NCI-H82 treated with DMSO at 0.1 percent for 48 hours (cell line): ENCODE measurements at regions not wholly inside any gene's neighbourhood (a gene's known extent, or its start where the extent isn't known, plus 50 kb on each side); places are given as distances from the start of the nearest gene placed in this dataset.

Experiments used
- DNase-seq: peaks from one replicate; lab custom pipeline; 2025; ENCODE audit not compliant: unreplicated experiment; lab: John Stamatoyannopoulos, UW

DNA sequence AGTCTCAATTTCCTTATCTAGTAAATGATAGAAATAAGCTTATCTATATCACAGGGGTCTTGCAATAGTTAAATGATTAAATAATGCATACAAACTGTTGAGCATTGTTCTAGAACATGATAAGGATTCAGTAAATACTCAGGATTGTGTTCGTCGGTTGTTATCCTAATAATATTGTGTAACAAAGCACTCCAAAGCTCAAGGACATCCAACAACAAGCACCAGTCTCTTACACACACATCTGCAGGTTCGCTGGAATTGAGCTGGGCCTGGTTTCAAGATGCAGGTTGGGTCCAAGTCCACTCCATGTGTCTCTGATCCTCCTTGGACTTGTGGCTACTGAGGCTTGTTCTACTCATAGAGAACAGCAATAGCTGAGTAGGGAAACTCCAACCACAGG is 74.1 kb upstream of the MC3R start:
- no peak for DNase-seq

DNA sequence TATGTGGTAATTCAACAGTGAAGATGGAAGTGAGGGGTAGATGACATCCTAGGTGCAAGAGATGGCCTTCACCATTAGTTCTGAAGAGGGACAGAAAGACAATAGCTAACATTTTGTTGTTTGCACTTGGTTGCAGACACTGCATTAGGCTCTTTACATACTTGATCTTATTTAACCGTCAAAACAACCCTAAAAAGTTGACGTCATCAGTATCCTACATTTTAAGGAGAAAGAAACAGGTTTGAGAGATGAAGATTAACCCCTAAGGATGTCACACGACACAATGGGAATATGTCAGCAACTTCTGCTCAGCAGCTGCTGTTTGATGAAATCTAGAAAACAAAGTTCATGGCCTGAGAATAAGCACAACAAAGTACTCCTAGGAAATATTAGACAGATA is 72.6 kb upstream of the MC3R start:
- no peak for DNase-seq

DNA sequence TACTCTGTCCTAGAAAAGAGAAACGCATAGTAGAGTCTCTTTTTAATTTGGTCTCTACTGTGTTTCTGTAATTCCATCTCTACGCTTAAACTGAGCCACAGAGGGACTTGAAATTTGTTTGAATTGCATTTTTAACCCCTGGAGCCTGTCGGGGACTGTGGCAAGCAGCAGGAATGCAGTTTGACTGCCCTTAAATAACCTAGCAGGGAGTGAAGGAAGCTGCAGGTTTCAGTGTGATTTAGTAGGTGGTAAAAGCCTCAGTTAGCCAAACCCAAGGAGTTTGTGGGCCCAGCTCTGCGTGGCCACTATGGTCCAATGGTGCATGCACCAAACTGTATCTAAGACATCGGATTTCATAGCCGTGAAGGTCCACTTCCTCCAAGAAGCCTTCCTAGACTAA is 70.3 kb upstream of the MC3R start:
- no peak for DNase-seq

DNA sequence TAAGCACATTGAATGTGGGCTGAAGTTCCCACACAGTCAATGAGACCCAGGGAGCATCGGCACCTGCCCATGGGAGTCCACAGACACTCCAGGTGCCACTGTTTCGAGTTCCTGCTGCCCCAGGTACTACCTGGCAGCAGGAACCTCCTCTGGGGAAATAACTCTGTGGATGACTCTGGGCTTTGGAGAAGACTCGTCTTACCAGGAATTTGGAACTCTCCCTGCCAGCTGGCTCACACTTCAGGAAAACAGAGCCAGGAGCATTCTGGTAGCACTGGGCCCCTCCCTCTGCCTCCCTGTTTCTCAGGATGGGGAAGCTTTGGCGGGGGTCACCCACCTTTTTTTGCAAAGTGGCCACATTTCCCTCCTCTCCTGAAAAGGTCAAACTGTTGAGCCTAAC is 69.5 kb upstream of the MC3R start:
- DNase-seq: no peak

DNA sequence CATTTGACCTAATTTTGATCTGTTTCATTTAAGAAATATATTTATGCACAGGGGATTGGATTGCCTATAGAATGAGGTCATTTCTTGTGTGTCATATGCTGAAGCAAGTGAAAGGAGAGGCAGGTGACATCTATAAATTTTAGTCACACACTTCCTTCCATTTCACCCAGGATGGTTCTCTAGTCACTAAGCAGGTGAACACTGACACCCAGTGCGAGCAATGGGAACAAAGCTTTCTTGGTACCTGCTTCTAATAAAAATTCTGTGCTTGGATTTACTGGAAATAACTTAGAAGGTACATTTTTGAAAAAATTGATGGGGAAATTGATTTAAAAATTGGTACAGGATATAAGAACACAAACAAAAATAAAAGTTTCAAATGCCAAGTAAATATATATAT is 66.9 kb upstream of the MC3R start:
- no peak for DNase-seq

DNA sequence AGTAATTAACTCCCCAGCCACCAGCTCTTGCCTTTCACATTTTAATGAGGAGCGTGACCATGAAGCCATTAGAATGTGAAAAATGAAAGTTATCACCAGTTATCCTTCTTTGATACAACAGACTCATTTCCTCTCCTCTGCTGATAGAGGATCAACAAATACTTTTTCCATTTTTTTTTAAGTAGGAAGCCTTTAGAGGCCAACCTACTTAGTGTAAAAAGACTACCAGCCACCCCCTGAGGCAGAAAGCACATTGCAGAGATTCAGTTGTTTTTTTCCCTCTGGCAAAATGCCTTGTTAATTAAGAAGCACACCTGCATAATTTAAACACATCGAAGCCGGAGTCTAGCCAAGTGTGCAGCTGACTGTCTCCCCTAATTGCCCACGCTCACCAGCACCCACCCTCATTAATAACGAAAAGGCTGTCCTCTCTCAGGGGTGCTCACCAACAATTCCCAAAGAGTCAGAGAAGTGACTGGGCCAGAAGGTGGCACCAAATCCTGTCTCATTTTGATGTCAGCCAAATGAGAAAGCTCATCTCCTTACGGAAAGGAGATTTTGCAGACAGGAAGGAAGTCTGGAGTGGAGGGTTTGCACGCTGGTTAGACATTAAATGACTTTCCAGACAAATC is 60.9 kb upstream of the MC3R start:
- peak; percentile 29 for DNase-seq

DNA sequence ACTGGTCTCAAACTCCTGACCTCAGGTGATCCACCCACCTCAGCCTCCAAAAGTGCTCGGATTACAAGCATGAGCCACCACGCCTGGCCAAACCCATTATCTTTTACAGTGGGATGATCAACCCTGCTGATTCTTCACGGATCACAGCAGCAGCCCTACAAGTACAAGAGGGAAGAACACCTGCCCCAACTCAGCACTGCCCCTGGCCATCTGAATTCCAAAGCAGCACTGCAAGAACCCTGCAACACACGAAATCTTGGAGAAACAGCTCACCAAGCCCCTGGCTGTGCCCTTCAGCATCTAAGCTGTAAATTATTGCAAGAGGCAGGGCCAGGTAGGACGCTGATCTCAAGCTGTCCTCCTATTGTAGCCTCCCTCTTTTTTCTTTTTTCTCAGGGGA is 54.5 kb upstream of the MC3R start:
- no peak for DNase-seq

DNA sequence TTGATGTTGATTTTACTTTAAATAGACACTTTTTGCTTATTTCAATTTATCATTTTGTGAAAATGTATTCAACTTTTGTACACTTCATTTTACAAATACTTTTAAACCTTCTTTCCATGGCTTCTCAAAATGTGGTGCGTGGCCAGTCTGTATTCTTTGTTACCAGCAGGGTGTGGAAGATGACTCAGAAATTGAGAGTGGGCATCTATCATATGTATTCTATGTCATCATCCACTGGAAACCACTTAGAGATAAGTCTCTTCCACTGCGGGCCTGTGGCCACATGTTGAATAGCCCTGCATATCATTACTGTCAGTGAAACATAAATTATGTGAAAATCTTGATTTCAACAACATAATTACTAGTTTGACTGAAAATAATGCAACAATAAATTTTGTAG is 52.6 kb upstream of the MC3R start:
- DNase-seq: no peak
